ENCODE measurements at regions not wholly inside any gene's neighbourhood (a gene's known extent, or its start where the extent isn't known, plus 50 kb on each side); places are given as distances from the start of the nearest gene placed in this dataset.

- no peaks in the 10 kb centered on the region for H3K9me3 ChIP-seq (ENCODE audit: low read depth, low read length, poor library complexity, severe bottlenecking)
- H3K36me3 ChIP-seq (ENCODE audit: insufficient read depth, low read length, poor library complexity, severe bottlenecking): no peaks in the 10 kb centered on the region
- H3K27ac ChIP-seq (ENCODE audit: low read depth, low read length, poor library complexity, severe bottlenecking): no peak overlapping the region
- intact Hi-C loops (cut with micrococcal nuclease; ENCODE audit: unreplicated experiment): no loop called here
- H3K4me1 ChIP-seq (ENCODE audit: insufficient read depth, low read length, poor library complexity, severe bottlenecking): no peaks in the 10 kb centered on the region
- BruUV-seq (replicated peaks): no TSS peak
- ChIA-PET POLR2A (ENCODE audit: low non-redundant PET) (no interaction called here), CTCF (no interaction called here)
- no peak for TF ChIP-seq CTCF (conservative IDR thresholded peaks at IDR 0.05; ENCODE audit: low read depth, low read length)
- TF ChIP-seq EZH2 (IDR thresholded peaks at IDR 0.05; ENCODE audit: borderline replicate concordance, low read depth, low read length, poor library complexity, severe bottlenecking): no peak
- DNase-seq (ENCODE audit: low spot score): no peak
- no peak overlapping the region for H3K4me3 ChIP-seq (ENCODE audit: low read depth, low read length, poor library complexity, severe bottlenecking)
- H3K27me3 ChIP-seq (replicated peaks; ENCODE audit: insufficient read depth, low read depth, low read length, poor library complexity): no peaks in the 10 kb centered on the region
Observed at GRCh38 chr4:60926624-60927023, 273.5 kb upstream of the ADGRL3 start.

- H3K4me1 ChIP-seq (ENCODE audit: insufficient read depth, low read length, poor library complexity, severe bottlenecking): no peaks in the 10 kb centered on the region
- CTCF ChIA-PET: no interaction called here
- no peaks in the 10 kb centered on the region for H3K27me3 ChIP-seq (replicated peaks; ENCODE audit: insufficient read depth, low read depth, low read length, poor library complexity)
- DNase-seq (ENCODE audit: low spot score): no peak
- BruUV-seq (replicated peaks): no TSS peak
- TF ChIP-seq CTCF (conservative IDR thresholded peaks at IDR 0.05; ENCODE audit: low read depth, low read length) (no peak), EZH2 (IDR thresholded peaks at IDR 0.05; ENCODE audit: borderline replicate concordance, low read depth, low read length, poor library complexity, severe bottlenecking) (no peak)
- POLR2A ChIA-PET (ENCODE audit: low non-redundant PET): no interaction called here
- H3K9me3 ChIP-seq (ENCODE audit: low read depth, low read length, poor library complexity, severe bottlenecking): no peaks in the 10 kb centered on the region
- no peaks in the 10 kb centered on the region for H3K36me3 ChIP-seq (ENCODE audit: insufficient read depth, low read length, poor library complexity, severe bottlenecking)
- no peak overlapping the region for H3K27ac ChIP-seq (ENCODE audit: low read depth, low read length, poor library complexity, severe bottlenecking)
- intact Hi-C loops (cut with micrococcal nuclease; ENCODE audit: unreplicated experiment): no loop called here
- H3K4me3 ChIP-seq (ENCODE audit: low read depth, low read length, poor library complexity, severe bottlenecking): no peak overlapping the region
Observed at GRCh38 chr4:60930866-60931265, 269.3 kb upstream of the ADGRL3 start.

- H3K27me3 ChIP-seq (replicated peaks; ENCODE audit: insufficient read depth, low read depth, low read length, poor library complexity): no peaks in the 10 kb centered on the region
- no peak for DNase-seq (ENCODE audit: low spot score)
- H3K4me1 ChIP-seq (ENCODE audit: insufficient read depth, low read length, poor library complexity, severe bottlenecking): no peaks in the 10 kb centered on the region
- H3K27ac ChIP-seq (ENCODE audit: low read depth, low read length, poor library complexity, severe bottlenecking): no peak overlapping the region
- H3K9me3 ChIP-seq (ENCODE audit: low read depth, low read length, poor library complexity, severe bottlenecking): no peaks in the 10 kb centered on the region
- intact Hi-C loops (cut with micrococcal nuclease; ENCODE audit: unreplicated experiment): no loop called here
- no peaks in the 10 kb centered on the region for H3K36me3 ChIP-seq (ENCODE audit: insufficient read depth, low read length, poor library complexity, severe bottlenecking)
- H3K4me3 ChIP-seq (ENCODE audit: low read depth, low read length, poor library complexity, severe bottlenecking): no peak overlapping the region
- ChIA-PET CTCF (no interaction called here), POLR2A (ENCODE audit: low non-redundant PET) (no interaction called here)
- no TSS peak for BruUV-seq (replicated peaks)
- TF ChIP-seq CTCF (conservative IDR thresholded peaks at IDR 0.05; ENCODE audit: low read depth, low read length): no peak
- no peak for TF ChIP-seq EZH2 (IDR thresholded peaks at IDR 0.05; ENCODE audit: borderline replicate concordance, low read depth, low read length, poor library complexity, severe bottlenecking)
Observed at GRCh38 chr4:60934566-60935295, 265.4 kb upstream of the ADGRL3 start.
